HepG2 (cell line): ENCODE measurements at regions not wholly inside any gene's neighbourhood (a gene's known extent, or its start where the extent isn't known, plus 50 kb on each side); places are given as distances from the start of the nearest gene placed in this dataset.

Source experiments
- ATAC-seq: fragments of 200-7000 bp; cut with Tn5 transposase; 3 replicates; pipeline ENCODE4 v1.9.1; 2020; ENCODE audit warnings: mild to moderate bottlenecking, moderate library complexity
- BruUV-seq: library from RNA; stranded (reverse); fragments of 400-500 nt; replicated peaks from 2 replicates; lab custom pipeline; 2021; lab: Mats Ljungman, UMichigan
- CTCF ChIA-PET: fragments of 300-600 bp; formaldehyde crosslinking; extraction: SDS; loops from one replicate; lab custom pipeline; 2021; ENCODE audit warnings: low total read pairs, inconsistent platforms, low intra/inter-chr PET ratio; lab: Yijun Ruan, JAX
- POLR2A ChIA-PET: fragments of 350-600 bp; sonication (Branson Sonifier 250); formaldehyde crosslinking; loops from one replicate; lab custom pipeline; 2020; ENCODE audit warnings: antibody characterized with exemption, inconsistent platforms; lab: Yijun Ruan, JAX
- DNase-seq: peaks from one replicate; pipeline ENCODE4 v3.0.0-alpha.2; 2015; ENCODE audit warnings: low spot score
- FAIRE-seq: peaks from 3 replicates; lab custom pipeline; 2011; peaks lifted over from hg19 to GRCh38; lab: Jason Lieb, UNC
- H2AFZ ChIP-seq: one replicate; pipeline ENCODE4 v1.6.1; 2011; ENCODE audit warnings: low read length, inconsistent platforms
- H3K27ac ChIP-seq: fragments of 300-600 bp; 3 replicates; pipeline ENCODE4 v1.8.0; 2011; ENCODE audit warnings: mixed run types, mild to moderate bottlenecking, mixed read lengths, low read length, inconsistent platforms; ENCODE audit not compliant: insufficient read depth; ENCODE audit errors: extremely low read length
- H3K27me3 ChIP-seq, 2 experiments: fragments of 200-600 bp in 1 of 2; 2 replicates in 1 of 2; 3 replicates in 1 of 2; pipeline versions ENCODE4 v1.6.0 to v1.8.0; 2011; ENCODE audit warnings: low read length in 2 of 2, mild to moderate bottlenecking in 2 of 2, moderate library complexity in 2 of 2, inconsistent platforms in 1 of 2; ENCODE audit not compliant: insufficient read depth in 2 of 2, control insufficient read depth in 1 of 2
- H3K36me3 ChIP-seq, 2 experiments: fragments of 200-600 bp in 1 of 2; replicated peaks in 1 of 2; 2 replicates in 1 of 2; 3 replicates in 1 of 2; pipeline versions ENCODE4 v1.5.1 to v1.8.0; 2011; ENCODE audit warnings: low read length in 2 of 2, inconsistent platforms in 1 of 2; ENCODE audit not compliant: insufficient read depth in 2 of 2, control insufficient read depth in 1 of 2
- H3K4me1 ChIP-seq: 2 replicates; pipeline ENCODE4 v1.5.1; 2012; ENCODE audit warnings: low read length, inconsistent platforms; ENCODE audit not compliant: insufficient read depth
- H3K4me2 ChIP-seq: 2 replicates; pipeline ENCODE4 v1.6.0; 2011; ENCODE audit warnings: low read depth, low read length, inconsistent platforms
- H3K4me3 ChIP-seq, 3 experiments: fragments of 200-600 bp in 1 of 3; sonication (generic), shearing (Covaris generic) in 1 of 3; replicated peaks in 1 of 3; 2 replicates each; pipeline ENCODE4 v1.5.1; 2011 to 2016; ENCODE audit warnings: low read length in 3 of 3, inconsistent platforms in 2 of 3, low read depth in 2 of 3, mild to moderate bottlenecking in 2 of 3, control low read depth in 1 of 3, mixed read lengths in 1 of 3; ENCODE audit not compliant: insufficient read depth in 1 of 3
- H3K79me2 ChIP-seq: one replicate; pipeline ENCODE4 v1.6.1; 2011; ENCODE audit warnings: low read length, inconsistent platforms; ENCODE audit not compliant: insufficient read depth
- H3K9ac ChIP-seq: 2 replicates; pipeline ENCODE4 v1.6.0; 2011; ENCODE audit warnings: mild to moderate bottlenecking, low read depth, low read length, inconsistent platforms; ENCODE audit not compliant: insufficient read depth
- H3K9me3 ChIP-seq: 2 replicates; pipeline ENCODE4 v1.5.1; 2012; ENCODE audit warnings: mild to moderate bottlenecking, low read length
- H4K20me1 ChIP-seq: 2 replicates; pipeline ENCODE4 v1.6.0; 2011; ENCODE audit warnings: inconsistent platforms, mild to moderate bottlenecking, low read length, moderate library complexity; ENCODE audit not compliant: insufficient read depth
- ESRRA ChIP-seq: sonication (generic); formaldehyde crosslinking; IDR thresholded peaks from 2 replicates; pipeline ENCODE4 v1.5.1; 2020; ENCODE audit warnings: mild to moderate bottlenecking, low read depth, missing genetic modification reagents
- HOMEZ ChIP-seq: IDR thresholded peaks from 2 replicates; pipeline ENCODE4 v1.6.1; 2016; ENCODE audit warnings: low read depth
- MBNL3 ChIP-seq: fragments of 250-450 bp; sonication (Bioruptor Pico); conservative IDR thresholded peaks from 2 replicates; pipeline ENCODE4 v1.8.0; 2022; ENCODE audit warnings: mild to moderate bottlenecking, inconsistent platforms
- REPIN1 ChIP-seq: sonication (generic); formaldehyde crosslinking; IDR thresholded peaks from 2 replicates; pipeline ENCODE4 v1.8.0; 2022; ENCODE audit warnings: missing genetic modification reagents, low read depth, mild to moderate bottlenecking, borderline replicate concordance
- ZNF512 ChIP-seq: sonication (generic); formaldehyde crosslinking; IDR thresholded peaks from 2 replicates; pipeline ENCODE4 v1.4.0; 2020; ENCODE audit warnings: mild to moderate bottlenecking, missing genetic modification reagents
- ZNF550 ChIP-seq: sonication (generic); formaldehyde crosslinking; IDR thresholded peaks from 2 replicates; pipeline ENCODE4 v1.4.0; 2020; ENCODE audit warnings: mild to moderate bottlenecking, missing genetic modification reagents, borderline replicate concordance
- ZNF614 ChIP-seq: IDR thresholded peaks from 2 replicates; pipeline ENCODE4 v1.6.1; 2018; ENCODE audit warnings: missing biosample characterization, missing genetic modification reagents, inconsistent platforms, borderline replicate concordance
- ZNF83 ChIP-seq: sonication (generic); formaldehyde crosslinking; IDR thresholded peaks from 2 replicates; pipeline ENCODE4 v1.4.0; 2020; ENCODE audit warnings: missing genetic modification reagents, mild to moderate bottlenecking, borderline replicate concordance
- WGBS: methylation state at CpG from one replicate; pipeline ENCODE4 v1.1.6; 2017; ENCODE audit warnings: low lambda C conversion rate; 5-methylcytosine and 5-hydroxymethylcytosine counted together
- in situ Hi-C: cut with HindIII; loops from 2 replicates; pipeline ENCODE4 v1.10.0; 2017; ENCODE audit warnings: low pct_unique_long_range_greater_than_20kb; ENCODE audit not compliant: extremely low pct_ligation_motif_present
- intact Hi-C: fragments of 100-400 bp; cut with micrococcal nuclease; formaldehyde crosslinking; loops from one replicate; pipeline ENCODE4 v1.10.0; 2022; ENCODE audit not compliant: unreplicated experiment

GRCh38 chr7:115340828-115341227 is 418.9 kb downstream of the MDFIC start (continued):
- TF ChIP-seq HOMEZ (CRISPR knock-in tag) = no peak
- TF ChIP-seq ZNF83 = no peak
- no peak for TF ChIP-seq ESRRA
- TF ChIP-seq ZNF614 = no peak
- TF ChIP-seq, all 625 proteins: peak for 0

- POLR2A ChIA-PET = no interaction called here
- no peak overlapping the region for H3K9ac ChIP-seq
- no peak for ATAC-seq
- no TSS peak for BruUV-seq
- no peak overlapping the region for H3K4me2 ChIP-seq
- H3K79me2 ChIP-seq = no peaks in the 10 kb centered on the region
- no peaks in the 10 kb centered on the region for H3K9me3 ChIP-seq
- no peaks in the 10 kb centered on the region for H3K27me3 ChIP-seq
- no peak for DNase-seq
- no peaks in the 10 kb centered on the region for H4K20me1 ChIP-seq
- 68% methylated on average over 4 of the region's 4 CpGs for WGBS
- no peaks in the 10 kb centered on the region for H3K4me1 ChIP-seq
- H3K4me3 ChIP-seq = no peak overlapping the region
- FAIRE-seq = no peak
- TF ChIP-seq ZNF512 (CRISPR knock-in tag) (no peak), ZNF550 (CRISPR knock-in tag) (no peak), MBNL3 (CRISPR knock-in tag) (no peak), REPIN1 (CRISPR knock-in tag) (no peak)
- TF ChIP-seq, all 625 proteins: peak for 0
- no peaks in the 10 kb centered on the region for H3K36me3 ChIP-seq
- H3K27ac ChIP-seq = no peak overlapping the region
- CTCF ChIA-PET = no interaction called here
- H2AFZ ChIP-seq = no peak overlapping the region
- in situ Hi-C loops = no loop called here
- intact Hi-C loops = no loop called here
Observed at GRCh38 chr7:115338016-115338415, 416.1 kb downstream of the MDFIC start.
